ENCODE measurements at regions not wholly inside any gene's neighbourhood (a gene's known extent, or its start where the extent isn't known, plus 50 kb on each side); places are given as distances from the start of the nearest gene placed in this dataset.

- Mint-ChIP-seq H3K36me3 (ENCODE audit: low read depth) (peaks cover 33% of the 10 kb centered on the region), H3K27ac (no peak overlapping the region), H3K9me3 (peaks cover 17% of the 10 kb centered on the region), H3K4me3 (no peak overlapping the region), H3K4me1 (peaks cover 20% of the 10 kb centered on the region), H3K27me3 (ENCODE audit: insufficient read depth, low read depth, poor library complexity) (peaks cover 3% of the 10 kb centered on the region)
- Histone ChIP-seq H3K9me2 (ENCODE audit: insufficient read depth) (no peaks in the 10 kb centered on the region), H3K27me3 (ENCODE audit: insufficient read depth) (no peaks in the 10 kb centered on the region), H3K4me3 (no peak overlapping the region), H3K4me2 (0 out of 2 replicates have a peak overlapping the region, but pooled peaks have one; percentile 46), H3K4me1 (ENCODE audit: insufficient read depth) (peaks cover 18% of the 10 kb centered on the region), H3K79me2 (replicated peaks; ENCODE audit: insufficient read depth) (peaks cover 62% of the 10 kb centered on the region), H4K20me1 (replicated peaks; ENCODE audit: insufficient read depth) (no peaks in the 10 kb centered on the region; the same call in 1 of the 2 replicates), H3F3A (replicated peaks; ENCODE audit: low read depth) (no peaks in the 10 kb centered on the region), H2AFZ (no peak overlapping the region), H3K27ac (ENCODE audit: low read depth) (0 out of 2 replicates have a peak overlapping the region, but pooled peaks have one; percentile 16), H3K36me3 (ENCODE audit: insufficient read depth) (no peaks in the 10 kb centered on the region)
- no peak for DNase-seq (ENCODE audit: low spot score)
- TF ChIP-seq NANOG (IDR thresholded peaks at IDR 0.05; ENCODE audit: borderline replicate concordance) (no peak), CTCF (conservative IDR thresholded peaks at IDR 0.05; ENCODE audit: low read depth in 2 of 2) (no peak), STAT1 (IDR thresholded peaks at IDR 0.05; ENCODE audit: unreplicated experiment) (no peak), EZH2phosphoT487 (IDR thresholded peaks at IDR 0.05; ENCODE audit: unreplicated experiment) (no peak), CREB1 (CRISPR knock-in tag; IDR thresholded peaks at IDR 0.05; ENCODE audit: low read depth) (no peak)
- no peak for ATAC-seq
Observed at GRCh38 chr9:575139-575538, 266.4 kb upstream of the DMRT1 start.

DNA sequence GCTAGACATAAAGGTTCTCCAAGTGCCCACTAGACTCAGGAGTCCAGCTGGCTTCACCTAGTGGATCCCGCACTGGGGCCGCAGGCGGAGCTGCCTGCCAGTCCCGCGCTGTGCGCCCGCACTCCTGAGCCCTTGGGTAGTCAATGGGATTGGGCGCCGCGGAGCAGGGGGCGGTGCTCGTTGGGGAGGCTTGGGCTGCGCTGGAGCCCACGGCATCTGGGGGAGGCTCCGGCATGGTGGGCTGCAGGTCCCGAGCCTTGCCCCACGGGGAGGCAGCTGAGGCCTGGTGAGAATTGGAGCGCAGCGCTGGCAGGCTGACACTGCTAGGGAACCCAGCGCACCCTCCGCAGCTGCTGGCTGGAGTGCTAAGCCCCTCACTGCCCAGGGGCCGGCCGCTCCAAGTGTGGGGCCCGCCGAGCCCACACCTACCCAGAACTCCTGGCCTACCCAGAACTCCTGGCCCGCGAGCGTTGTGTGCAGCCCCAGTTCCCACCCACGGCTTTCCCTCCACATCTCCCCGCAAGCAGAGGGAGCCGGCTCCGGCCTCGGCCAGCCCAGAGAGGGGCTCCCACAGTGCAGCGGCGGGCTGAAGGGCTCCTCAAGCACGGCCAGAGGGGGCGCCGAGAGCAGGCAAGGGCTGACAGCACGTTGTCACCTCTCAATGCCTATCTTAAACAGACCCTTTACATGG lies 260.7 kb upstream of the DMRT1 start:
- Histone ChIP-seq H3K27ac (ENCODE audit: low read depth) (no peak overlapping the region), H3K27me3 (ENCODE audit: insufficient read depth) (no peaks in the 10 kb centered on the region), H2AFZ (no peak overlapping the region), H3K79me2 (replicated peaks; ENCODE audit: insufficient read depth) (peaks cover 60% of the 10 kb centered on the region), H3K4me2 (no peak overlapping the region), H3F3A (replicated peaks; ENCODE audit: low read depth) (no peaks in the 10 kb centered on the region; the same call in 1 of the 2 replicates), H3K9me2 (ENCODE audit: insufficient read depth) (no peaks in the 10 kb centered on the region), H3K4me1 (ENCODE audit: insufficient read depth) (no peaks in the 10 kb centered on the region), H4K20me1 (replicated peaks; ENCODE audit: insufficient read depth) (peaks cover 7% of the 10 kb centered on the region; the same call in 1 of the 2 replicates), H3K36me3 (ENCODE audit: insufficient read depth) (no peaks in the 10 kb centered on the region; the same call in 1 of the 2 replicates), H3K4me3 (no peak overlapping the region)
- Mint-ChIP-seq H3K27me3 (ENCODE audit: insufficient read depth, low read depth, poor library complexity) (peaks cover 5% of the 10 kb centered on the region), H3K9me3 (peaks cover 32% of the 10 kb centered on the region), H3K4me3 (no peak overlapping the region), H3K4me1 (no peaks in the 10 kb centered on the region), H3K36me3 (ENCODE audit: low read depth) (peaks cover 53% of the 10 kb centered on the region), H3K27ac (no peak overlapping the region)
- ATAC-seq, result no peak
- TF ChIP-seq CTCF (conservative IDR thresholded peaks at IDR 0.05; ENCODE audit: low read depth in 2 of 2) (peak; percentile 29 to 35; a peak in 3 of 4 replicates), ZNF331 (CRISPR knock-in tag; IDR thresholded peaks at IDR 0.05; ENCODE audit: low read depth) (no peak)
- DNase-seq (ENCODE audit: low spot score), result no peak

Data from GM23338 (cell line).